Hematopoietic multipotent progenitor cell treated with erythropoietin and hydrocortisone succinate and interleukin-3 and kit ligand, for 4 days (in vitro differentiated cells): ENCODE measurements at regions not wholly inside any gene's neighbourhood (a gene's known extent, or its start where the extent isn't known, plus 50 kb on each side); places are given as distances from the start of the nearest gene placed in this dataset.
"Not testable (repeated sequence)": the region's sequence is repeated elsewhere in the genome, so short reads cannot be mapped to it uniquely, and the experiment has no call there.

Experiments used
- DNase-seq: peaks from one replicate; pipeline ENCODE4 v3.0.0-alpha.2; 2015

DNA sequence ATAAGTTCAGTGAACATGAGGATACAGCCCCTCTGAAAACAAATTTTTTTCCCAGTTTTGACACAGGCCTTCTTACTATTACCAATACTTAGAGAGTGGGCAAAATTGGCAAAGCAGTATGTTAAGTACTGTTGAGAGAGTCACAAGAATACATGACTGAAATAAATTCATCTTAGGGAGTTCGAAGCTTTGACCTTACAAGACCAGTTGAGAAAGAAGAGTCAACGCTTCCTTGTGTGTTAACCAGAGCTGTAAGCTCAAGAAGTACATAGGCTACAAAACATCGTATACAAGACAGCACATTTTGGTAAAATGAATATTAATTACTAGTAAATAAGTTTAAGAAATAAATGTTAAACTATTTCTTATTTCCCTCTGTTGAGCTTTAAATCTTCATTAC, 164.4 kb upstream of the RORA start:
- DNase-seq, result no peak

DNA sequence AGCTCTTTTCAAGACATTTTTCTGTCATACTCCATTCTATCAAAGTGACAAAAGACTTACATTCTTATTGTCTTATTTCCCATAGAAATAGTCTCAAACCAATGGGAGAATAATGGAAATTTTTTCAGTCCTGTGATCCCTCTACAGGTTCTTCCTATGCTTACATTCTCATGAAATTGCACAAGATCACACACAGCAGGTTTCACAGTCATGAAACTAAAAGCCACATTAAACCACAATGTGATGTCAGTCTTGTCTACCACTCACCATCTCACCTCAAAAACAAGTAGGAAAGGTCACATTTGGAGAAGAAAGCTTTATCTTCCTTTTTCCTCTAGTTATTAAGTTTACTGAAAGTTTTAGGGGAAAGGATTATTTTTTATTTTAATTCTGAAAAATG, 161.0 kb upstream of the RORA start:
- DNase-seq, result no peak

DNA sequence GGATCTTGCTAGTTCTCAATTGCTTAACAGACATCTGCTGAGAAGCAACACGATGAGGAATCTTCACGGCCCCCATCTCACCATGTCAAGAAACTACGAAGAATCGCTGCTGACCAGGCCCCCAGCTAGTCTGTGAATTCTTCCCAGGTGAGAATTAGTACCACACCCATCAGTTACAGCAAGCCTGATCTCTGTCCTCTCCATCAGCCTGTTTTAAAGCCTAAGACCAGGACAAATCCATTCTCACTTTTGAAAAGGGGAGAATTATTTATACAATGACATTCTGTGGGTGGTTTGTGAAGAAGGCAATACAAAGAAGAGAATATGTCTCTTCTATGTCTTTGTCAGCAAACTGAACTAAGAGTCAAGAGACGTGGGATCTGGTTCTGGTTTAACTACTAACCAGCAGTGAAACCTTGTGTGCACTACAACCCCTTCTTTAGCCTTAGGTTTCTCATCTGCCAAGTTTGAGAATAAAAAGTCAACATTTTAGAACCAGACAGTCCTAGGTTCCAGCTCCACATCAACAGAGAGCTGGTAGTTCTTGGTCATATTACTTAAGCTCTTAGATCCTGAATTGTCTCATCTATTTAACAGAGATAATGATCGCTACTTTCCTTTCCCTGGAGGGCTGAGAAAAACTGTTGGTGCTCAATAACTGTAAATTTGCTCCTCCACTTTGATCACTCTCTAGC, 160.4 kb upstream of the RORA start:
- no peak for DNase-seq

DNA sequence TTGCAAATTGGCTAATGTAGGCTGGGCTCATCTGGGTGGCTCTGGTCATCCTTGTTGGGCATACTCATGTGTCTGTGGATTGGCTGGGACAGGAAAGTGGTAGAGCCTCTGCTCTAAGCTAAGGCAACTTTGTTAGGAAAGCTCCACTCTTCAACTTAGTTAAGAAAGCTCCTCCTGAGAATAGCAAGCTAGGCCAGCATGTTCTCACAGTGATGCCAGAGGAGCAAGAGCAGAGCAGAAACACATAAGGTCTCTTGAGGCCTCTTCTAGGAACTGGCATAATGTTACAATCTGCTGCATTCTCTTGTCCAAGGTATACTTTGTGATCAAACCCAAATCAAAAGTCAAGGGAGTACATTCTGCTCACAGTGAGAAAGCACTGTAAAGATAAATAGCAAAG, 158.6 kb upstream of the RORA start:
- DNase-seq, result no peak

DNA sequence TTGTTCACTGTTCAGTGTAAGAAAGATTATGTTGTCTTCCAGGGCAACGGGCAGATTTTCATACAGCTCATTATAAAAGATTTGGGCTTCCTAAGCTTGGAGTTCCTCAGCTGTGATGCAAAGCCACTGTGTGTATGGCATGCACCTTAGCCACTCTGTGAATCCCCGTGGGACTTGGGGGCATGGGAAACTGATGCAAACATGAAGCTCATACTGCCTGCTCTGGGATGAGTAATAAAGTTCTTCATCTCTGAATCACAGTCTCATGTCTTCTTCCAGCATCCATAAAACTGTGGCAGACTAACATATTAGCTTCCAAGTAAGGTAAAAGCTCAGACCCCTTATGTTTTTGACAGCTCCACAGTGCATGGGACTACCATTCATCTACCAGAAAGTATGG, 154.3 kb upstream of the RORA start:
- DNase-seq, result no peak

DNA sequence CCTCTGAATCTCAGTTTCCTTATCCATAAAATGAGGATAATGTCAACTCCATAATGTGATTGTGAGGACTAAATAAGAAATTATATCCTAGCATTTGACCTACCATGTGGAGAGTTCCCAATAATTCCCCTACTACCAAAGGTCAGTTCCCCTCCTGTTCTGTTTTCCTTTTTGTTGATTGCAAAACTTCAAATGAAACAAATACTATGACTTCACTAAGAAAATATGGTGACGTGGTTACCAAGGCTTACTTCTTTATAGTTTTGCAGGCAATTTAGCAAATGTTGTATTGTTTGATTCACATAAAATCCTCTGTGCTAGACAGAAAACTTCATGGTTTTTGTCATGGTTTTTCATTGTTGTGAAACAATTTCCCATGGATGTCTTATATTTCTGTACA, 153.8 kb upstream of the RORA start:
- DNase-seq, result no peak

DNA sequence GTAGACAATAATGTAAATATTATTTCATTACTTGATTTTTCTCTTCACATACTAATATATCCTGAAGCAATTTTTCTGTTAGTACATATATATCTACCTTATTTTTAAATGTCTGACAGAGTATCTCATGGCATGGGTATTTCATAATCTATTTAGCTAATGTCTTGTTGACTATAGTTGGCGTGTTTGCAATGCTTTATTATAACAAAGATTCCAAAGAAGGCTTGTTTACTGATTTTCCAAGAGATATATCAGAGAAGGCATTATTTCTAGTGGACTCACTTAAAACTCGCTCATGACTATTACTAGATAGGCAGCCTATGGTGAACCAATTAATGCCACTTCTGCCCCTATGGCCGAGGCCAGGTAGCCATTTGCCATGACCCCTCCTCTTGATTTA, 152.4 kb upstream of the RORA start:
- DNase-seq, result no peak

DNA sequence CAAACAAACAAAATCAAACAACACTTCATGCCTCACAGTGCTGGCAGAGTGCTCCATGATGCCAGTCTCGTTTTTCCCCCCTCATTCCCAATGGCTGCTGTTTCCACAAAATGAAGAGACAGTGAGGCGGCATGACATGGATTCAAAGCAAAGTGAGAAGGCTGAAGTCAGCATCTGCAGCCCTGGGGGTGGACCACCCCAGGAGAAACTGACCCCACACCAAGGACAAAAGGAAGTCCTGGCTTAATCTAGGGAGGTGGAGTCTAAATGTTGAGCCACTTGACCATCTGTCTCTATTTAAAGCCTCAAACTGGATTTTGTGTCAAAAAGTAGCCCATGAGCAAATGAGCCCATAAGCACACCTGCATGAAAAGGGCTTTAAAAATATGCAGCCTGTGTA, 151.2 kb upstream of the RORA start:
- DNase-seq, result no peak

DNA sequence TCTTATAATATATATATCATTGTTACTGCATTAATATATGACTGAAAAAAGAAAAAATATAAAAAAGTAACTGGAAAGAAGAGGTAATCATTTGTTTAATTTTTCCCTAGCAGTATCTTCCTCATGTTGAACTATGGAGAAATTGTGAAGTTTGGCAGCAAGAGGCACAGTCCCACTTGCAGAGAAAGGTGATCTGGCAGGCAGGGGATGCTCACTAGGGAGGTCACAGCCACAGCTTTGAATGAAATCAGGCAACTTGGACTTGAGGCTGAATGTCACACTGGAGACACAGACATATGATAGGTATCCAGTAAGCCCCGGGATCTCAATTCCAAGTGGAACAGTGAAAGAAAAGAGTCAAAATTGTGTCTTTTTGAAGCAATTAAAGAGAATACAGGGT, 149.9 kb upstream of the RORA start:
- DNase-seq, result no peak

DNA sequence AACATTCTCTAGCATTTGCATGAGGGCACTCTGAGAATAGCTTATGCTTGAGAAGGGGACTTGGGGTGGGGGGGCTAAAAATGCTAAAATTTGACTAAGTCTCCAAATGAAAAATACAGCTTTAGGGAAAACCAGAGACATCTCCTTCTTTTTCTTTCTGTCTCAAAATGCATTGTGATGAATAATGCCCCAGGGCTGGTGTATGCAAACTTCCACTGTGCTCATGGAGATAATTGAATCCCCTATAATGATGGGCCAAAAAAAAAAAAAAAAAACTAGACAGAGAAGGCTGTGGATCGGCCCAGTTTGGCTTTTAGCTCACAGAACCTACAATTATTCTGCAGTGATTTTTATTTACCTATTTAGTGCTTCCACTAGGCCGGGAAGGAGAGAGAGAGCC, 147.9 kb upstream of the RORA start:
- no peak for DNase-seq

DNA sequence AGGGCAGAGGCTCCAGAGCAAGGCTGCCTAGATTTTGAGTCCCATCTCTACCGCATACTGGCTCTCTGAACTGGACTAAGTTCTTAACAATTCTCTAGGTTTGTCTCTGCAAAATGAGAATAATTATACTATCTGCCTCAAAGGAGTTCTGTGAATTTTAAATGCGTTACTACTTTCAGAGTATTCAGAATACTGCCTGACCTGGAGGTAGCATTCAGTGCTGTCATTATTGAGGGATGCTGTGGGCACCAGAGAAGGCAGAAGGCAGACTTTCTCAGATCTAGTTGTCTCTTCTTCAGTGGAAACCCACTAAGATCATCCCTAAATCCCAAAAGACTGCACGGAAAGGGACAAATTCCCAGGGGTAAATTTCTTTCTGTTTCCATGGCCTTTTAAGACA, 147.4 kb upstream of the RORA start:
- DNase-seq, result no peak

DNA sequence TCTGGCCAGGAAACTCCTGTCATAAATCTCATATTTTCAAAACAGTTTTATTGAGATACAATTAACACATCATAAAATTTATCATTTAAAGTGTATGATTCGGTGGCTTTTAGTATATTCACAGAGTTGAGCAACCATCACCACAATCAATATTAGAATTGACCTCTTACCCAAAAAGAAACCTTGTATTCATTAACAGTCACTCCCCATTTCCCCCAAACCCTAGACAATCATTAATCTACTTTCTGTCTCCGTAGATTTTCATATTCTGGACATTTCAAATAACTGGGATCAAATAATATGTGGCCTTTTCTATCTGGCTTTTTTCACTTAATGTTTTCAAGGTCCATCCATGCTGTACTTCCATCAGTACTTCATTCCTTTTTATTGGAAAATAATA, 145.7 kb upstream of the RORA start:
- no peak for DNase-seq

DNA sequence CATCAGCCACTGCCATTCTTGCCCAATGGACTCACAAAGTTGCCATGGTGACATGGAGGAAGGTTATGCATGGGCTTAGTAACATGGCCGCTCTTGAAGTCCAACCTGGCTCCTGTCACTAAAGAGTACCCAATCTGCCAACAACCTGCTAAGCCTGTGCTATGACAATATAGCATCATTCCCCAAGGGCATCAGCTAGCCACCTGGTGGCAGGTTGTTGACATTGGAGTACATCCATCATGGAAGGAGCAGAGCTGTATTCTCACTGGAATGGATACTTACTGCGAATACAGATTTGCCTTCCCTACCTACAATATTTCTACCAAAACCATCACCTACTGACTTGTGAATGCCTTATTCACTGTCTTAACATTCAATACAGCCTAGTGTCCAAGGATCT, 138.9 kb upstream of the RORA start:
- DNase-seq, result no peak

DNA sequence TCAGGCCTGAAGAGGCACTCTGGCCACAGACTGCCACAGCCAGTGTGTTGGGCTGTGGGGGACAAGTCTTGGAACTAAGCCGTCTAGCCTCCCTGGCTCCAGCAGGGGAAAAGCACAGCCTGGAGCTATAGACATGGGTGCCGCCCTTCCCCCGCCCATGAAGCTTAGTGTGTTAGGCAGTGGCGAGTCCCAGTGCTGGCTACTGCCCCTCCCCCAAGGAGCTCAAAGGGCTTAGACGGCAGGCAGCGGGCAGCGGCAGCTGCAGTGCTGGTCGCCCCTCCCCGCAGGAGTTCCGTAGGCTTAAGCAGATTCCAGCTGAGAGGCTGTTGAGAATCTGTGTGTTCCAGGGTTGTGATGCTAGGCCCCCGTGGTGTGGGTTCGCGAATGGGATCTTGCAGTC, 135.8 kb upstream of the RORA start:
- no peak for DNase-seq

DNA sequence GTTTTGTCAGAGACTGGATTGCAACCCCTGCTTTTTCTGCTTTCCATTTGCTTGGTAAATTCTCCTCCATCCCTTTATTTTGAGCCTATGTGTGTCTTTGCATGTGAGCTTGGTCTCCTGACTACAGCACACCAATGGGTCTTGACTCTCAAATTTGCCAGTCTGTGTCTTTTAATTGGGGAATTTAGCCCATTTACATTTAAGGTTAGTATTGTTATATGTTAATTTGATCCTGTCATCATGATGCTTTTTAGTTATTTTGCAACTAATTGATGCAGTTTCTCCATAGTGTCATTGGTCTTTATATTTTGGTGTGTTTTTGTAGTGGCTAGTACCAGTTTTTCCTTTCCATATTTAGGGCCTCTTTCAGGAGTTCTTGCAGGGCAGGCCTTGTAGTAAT, 133.8 kb upstream of the RORA start:
- not testable (repeated sequence) for DNase-seq

DNA sequence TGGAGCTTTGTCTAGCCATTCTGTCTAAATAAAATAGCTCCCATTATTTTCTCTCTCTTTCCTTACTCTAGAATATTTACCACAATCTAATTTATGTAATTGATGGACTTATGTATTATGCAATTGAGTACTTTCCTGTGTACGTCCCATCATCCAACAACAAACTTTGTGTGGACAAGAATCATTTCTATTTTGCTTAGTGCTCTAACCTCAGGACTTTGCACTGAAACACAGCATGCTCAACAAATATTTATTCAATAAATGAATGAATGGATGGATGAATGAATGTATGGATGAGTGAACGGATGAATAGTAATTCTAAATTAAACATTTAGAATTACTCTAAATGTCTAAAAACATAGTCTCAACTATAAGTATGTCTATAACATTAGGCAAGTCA, 115.2 kb upstream of the RORA start:
- no peak for DNase-seq

DNA sequence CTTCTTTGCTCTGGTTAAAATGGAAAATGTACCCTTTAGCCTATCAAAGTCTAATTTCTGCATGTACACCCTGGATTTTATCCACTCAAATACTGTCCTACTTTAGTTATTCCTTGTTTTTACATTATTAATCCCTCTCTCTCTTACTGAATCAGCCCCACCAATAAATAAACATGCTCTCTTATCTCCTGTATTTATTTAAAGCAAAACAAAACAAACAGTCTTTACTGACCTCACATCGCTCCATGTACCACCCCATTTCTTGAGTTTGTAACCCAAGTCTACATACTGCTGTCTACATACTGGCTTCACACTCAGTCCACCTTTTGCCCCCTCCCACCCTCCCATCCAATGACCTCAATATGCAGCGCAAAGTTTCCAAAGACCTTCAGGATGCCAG, 113.3 kb upstream of the RORA start:
- no peak for DNase-seq

DNA sequence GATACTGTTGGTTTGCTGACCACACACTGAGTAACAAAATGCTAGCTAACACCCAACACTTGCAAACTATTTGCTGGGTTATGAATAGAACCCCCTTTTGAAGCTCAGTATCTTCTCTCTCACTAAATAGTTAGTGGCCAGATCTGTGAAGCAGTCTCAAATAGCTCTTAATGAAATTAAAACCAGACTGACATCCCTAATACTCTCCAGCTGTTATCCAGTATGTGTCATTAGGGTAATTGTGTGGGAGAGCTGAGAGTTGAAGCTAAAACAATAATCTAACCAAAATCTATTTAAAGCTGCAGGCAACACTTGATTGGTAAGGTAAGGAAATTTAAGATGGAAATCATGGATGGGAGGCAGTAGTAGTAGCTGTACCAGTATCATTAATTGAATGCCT, 110.4 kb upstream of the RORA start:
- no peak for DNase-seq

DNA sequence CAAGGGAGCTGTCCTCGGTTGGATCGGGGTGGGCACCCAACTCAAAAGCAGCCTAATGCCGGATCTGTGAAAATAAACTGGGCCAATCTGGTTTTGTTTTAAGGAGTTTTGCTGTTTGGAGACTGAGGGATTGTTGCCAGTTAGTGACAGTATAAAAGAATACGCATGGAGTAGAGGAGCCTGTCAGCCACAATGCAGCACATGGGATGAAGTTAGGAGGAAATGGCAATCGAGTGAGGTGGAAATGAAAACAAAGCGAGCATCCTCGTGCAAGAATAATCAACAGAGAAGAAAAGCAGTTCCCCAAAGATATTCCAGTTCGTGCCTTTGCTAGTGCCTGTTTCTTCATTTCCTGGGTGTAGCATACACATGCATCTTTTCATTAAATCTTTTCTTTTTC, 108.4 kb upstream of the RORA start:
- no peak for DNase-seq

DNA sequence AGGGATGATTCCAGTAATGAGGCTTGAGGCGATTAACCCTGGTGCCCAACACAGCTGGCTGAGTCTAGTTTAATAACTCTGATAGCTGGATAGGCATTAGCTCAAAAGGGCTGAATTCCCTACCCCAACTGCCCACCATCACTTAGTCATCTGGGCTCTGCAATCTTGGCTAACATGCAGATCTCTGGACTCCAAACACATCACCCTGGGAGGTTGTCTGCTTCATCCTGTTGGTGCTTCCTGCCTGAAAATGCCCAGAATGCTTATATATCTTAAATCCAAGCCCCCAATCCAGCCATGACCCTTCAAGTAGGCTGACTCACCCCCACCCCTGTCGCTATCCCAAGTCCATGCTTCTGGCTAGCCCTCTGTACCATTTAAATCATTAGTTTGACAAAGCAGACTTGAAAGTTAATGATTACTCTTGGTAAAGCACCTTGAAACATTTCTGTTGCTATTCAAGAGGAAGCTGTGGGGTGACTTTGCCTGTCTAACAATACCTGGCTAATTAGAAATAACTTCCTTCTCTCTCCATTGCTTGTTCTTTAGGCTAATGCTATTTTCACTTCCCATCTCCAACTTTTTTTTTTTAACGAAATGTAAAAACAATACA, 107.0 kb upstream of the RORA start:
- DNase-seq, result no peak

DNA sequence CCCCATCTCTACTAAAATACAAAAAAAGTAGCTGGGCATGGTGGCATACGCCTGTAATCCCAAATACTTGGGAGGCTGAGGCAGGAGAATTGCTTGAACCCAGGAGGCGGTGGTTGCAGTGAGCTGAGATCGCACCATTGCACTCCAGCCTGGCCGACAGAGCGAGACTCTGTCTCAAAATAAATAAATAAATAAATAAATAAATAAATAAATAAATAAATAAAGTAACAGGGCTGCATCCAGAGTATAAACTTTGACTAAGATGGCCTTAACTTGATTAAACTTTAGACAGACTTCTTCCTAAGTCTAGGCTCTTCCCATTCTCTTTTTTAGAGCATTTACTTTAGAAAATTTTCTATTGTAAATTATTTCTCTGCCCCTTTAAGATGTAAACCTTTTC, 105.6 kb upstream of the RORA start:
- DNase-seq, result not testable (repeated sequence)

DNA sequence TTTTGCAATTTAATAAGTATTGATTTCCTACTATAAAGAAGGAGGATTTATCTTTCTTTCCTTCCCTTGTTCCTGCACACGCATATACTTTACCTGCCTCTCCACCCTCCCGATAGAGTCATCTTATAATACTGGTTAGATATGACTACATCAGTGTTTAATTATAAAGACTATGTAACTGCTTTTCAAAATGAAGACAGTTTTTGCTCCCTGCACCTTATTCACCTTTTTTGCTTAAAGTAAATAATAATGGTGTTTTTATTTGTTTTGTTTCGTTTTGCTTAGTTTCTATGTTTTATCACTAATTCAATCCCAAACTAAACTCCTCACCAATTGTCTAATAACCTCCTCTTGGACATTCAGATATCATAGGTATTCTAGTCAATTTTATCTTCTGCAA, 101.9 kb upstream of the RORA start:
- no peak for DNase-seq

DNA sequence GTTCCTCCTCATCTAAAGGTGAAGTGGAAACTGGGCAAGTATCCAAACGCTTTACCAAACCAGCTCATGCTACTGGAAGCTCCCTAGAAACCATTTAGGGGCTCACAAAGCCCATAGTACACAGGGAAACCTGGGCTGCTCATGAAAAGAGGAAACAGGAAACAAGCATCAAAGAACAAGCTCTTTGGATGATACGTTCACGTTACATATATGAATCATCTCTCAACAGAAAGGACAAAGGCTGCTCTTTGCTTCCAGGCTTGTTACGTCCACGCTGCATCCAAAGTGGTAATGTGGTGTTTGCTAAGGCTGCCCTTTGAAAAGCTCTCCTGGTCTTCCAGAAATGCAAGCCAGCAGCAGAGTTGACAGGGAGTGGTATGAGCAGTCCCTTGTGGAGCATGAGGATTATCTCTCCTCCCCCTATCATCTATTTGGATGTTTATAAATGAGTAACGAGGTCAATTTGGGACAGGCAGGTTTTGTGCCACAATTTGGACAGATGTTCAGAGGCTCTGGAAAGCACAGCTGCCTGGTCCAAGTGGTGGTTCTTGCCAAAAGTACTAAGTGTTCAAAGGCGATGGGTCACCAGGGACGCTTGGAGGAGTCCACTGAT, 98.0 kb upstream of the RORA start:
- DNase-seq, result no peak

DNA sequence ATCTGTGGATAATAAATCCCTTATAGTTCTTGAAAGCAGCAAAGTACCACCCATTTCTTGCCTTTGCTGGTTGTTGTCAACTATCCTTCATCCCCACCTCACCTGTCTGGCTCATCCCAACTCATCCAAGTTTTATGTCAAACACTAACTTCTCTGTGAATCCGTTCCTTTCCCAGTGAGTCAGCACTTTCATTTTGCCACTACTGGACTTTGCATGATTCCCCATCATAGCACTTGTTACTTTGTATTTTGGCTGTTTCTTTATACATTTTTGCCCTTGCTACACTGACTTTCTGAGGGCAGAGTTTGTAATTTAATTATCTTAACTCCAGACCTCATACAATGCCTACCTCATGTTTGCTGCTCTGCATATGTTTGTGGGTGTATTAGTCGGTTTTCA, 90.8 kb upstream of the RORA start:
- DNase-seq, result no peak
